ENCODE measurements at regions not wholly inside any gene's neighbourhood (a gene's known extent, or its start where the extent isn't known, plus 50 kb on each side); places are given as distances from the start of the nearest gene placed in this dataset.
A peak's percentile ranks its signal among the peaks of the same experiment; 100 is the strongest.
"Not testable (repeated sequence)": the region's sequence is repeated elsewhere in the genome, so short reads cannot be mapped to it uniquely, and the experiment has no call there.

GRCh38 chr1:104229860-104230259 is 480.2 kb downstream of the AMY1C start:
- Mint-ChIP-seq H3K36me3 (ENCODE audit: low read depth) (no peaks in the 10 kb centered on the region), H3K9me3 (no peaks in the 10 kb centered on the region), H3K27ac (no peak overlapping the region), H3K4me3 (no peak overlapping the region), H3K27me3 (ENCODE audit: low read depth) (no peaks in the 10 kb centered on the region), H3K4me1 (no peaks in the 10 kb centered on the region)
- TF ChIP-seq, protein P1, sequence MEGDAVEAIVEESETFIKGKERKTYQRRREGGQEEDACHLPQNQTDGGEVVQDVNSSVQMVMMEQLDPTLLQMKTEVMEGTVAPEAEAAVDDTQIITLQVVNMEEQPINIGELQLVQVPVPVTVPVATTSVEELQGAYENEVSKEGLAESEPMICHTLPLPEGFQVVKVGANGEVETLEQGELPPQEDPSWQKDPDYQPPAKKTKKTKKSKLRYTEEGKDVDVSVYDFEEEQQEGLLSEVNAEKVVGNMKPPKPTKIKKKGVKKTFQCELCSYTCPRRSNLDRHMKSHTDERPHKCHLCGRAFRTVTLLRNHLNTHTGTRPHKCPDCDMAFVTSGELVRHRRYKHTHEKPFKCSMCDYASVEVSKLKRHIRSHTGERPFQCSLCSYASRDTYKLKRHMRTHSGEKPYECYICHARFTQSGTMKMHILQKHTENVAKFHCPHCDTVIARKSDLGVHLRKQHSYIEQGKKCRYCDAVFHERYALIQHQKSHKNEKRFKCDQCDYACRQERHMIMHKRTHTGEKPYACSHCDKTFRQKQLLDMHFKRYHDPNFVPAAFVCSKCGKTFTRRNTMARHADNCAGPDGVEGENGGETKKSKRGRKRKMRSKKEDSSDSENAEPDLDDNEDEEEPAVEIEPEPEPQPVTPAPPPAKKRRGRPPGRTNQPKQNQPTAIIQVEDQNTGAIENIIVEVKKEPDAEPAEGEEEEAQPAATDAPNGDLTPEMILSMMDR (IDR thresholded peaks at IDR 0.05; ENCODE audit: unreplicated experiment in 3 of 3), result no peak

GRCh38 chr1:104231676-104232075 is 482.0 kb downstream of the AMY1C start:
- H3K27ac Mint-ChIP-seq, result no peak overlapping the region
- no peaks in the 10 kb centered on the region for H3K36me3 Mint-ChIP-seq (ENCODE audit: low read depth)
- H3K4me1 Mint-ChIP-seq, result no peaks in the 10 kb centered on the region
- H3K4me3 Mint-ChIP-seq, result no peak overlapping the region
- H3K27me3 Mint-ChIP-seq (ENCODE audit: low read depth), result no peaks in the 10 kb centered on the region
- H3K9me3 Mint-ChIP-seq, result no peaks in the 10 kb centered on the region
- TF ChIP-seq, protein P1 (IDR thresholded peaks at IDR 0.05; ENCODE audit: unreplicated experiment in 3 of 3), result no peak

GRCh38 chr1:104235141-104235540 is 485.4 kb downstream of the AMY1C start:
- Mint-ChIP-seq H3K4me1 (peaks cover 5% of the 10 kb centered on the region), H3K4me3 (no peak overlapping the region), H3K9me3 (no peaks in the 10 kb centered on the region), H3K27ac (no peak overlapping the region), H3K36me3 (ENCODE audit: low read depth) (no peaks in the 10 kb centered on the region), H3K27me3 (ENCODE audit: low read depth) (no peaks in the 10 kb centered on the region)
- TF ChIP-seq, protein P1 (IDR thresholded peaks at IDR 0.05; ENCODE audit: unreplicated experiment in 3 of 3), result no peak

- H3K4me3 Mint-ChIP-seq, result no peak overlapping the region
- TF ChIP-seq, protein P1 (IDR thresholded peaks at IDR 0.05; ENCODE audit: unreplicated experiment in 3 of 3), result no peak
- H3K9me3 Mint-ChIP-seq, result no peaks in the 10 kb centered on the region
- H3K4me1 Mint-ChIP-seq, result peaks cover 14% of the 10 kb centered on the region
- H3K36me3 Mint-ChIP-seq (ENCODE audit: low read depth), result no peaks in the 10 kb centered on the region
- H3K27me3 Mint-ChIP-seq (ENCODE audit: low read depth), result no peaks in the 10 kb centered on the region
- H3K27ac Mint-ChIP-seq, result peak overlapping the region in 1 of 3 experiments; percentile 65
Measured at GRCh38 chr1:104238991-104239390, 489.3 kb downstream of the AMY1C start.

DNA sequence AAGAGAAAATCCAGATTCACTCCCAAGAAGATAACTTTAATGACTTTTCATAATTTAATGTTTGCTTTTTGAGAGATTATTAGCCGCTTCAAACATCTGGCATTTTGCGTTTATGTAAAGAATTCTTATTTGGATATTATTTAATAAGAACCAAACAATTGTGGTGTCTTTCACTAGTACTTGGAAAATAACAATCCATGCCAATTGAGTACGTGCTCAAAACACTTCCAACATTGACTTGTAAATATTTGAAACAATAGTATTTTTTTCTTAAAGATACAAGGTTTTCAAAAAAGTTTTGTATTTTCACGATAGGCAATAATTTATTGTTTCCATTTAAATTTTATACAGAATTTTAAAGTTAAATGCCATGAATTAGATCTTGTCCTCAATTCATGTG is 498.7 kb downstream of the AMY1C start:
- Mint-ChIP-seq H3K9me3 (no peaks in the 10 kb centered on the region), H3K27ac (no peak overlapping the region), H3K4me3 (no peak overlapping the region), H3K4me1 (no peaks in the 10 kb centered on the region), H3K36me3 (ENCODE audit: low read depth) (no peaks in the 10 kb centered on the region), H3K27me3 (ENCODE audit: low read depth) (no peaks in the 10 kb centered on the region)
- TF ChIP-seq, protein P1 (IDR thresholded peaks at IDR 0.05; ENCODE audit: unreplicated experiment in 3 of 3), result no peak

DNA sequence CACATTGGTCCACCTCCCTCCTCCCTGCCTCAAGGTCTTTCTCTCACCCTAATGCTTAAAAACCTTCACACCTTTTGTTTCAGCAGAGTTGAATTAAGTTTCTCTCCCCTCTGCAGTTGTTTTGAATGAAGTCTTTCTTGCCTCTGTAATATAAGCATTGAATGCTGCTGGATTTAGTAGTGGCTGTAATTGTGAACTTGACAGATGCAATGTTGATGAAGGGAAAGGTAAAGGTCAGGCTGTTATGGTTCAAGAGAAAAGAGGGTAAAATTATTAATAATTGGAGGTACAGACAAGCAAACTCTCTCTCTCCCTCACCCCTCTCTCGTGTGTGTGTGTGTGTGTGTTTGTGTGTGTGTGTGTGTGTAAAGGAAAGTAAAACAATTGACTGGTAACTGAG is 509.8 kb downstream of the AMY1C start:
- no peaks in the 10 kb centered on the region for H3K27me3 Mint-ChIP-seq (ENCODE audit: low read depth)
- H3K27ac Mint-ChIP-seq, result no peak overlapping the region
- H3K4me1 Mint-ChIP-seq, result no peaks in the 10 kb centered on the region
- TF ChIP-seq, protein P1 (IDR thresholded peaks at IDR 0.05; ENCODE audit: unreplicated experiment in 3 of 3), result no peak
- H3K4me3 Mint-ChIP-seq, result no peak overlapping the region
- H3K9me3 Mint-ChIP-seq, result no peaks in the 10 kb centered on the region
- no peaks in the 10 kb centered on the region for H3K36me3 Mint-ChIP-seq (ENCODE audit: low read depth)

DNA sequence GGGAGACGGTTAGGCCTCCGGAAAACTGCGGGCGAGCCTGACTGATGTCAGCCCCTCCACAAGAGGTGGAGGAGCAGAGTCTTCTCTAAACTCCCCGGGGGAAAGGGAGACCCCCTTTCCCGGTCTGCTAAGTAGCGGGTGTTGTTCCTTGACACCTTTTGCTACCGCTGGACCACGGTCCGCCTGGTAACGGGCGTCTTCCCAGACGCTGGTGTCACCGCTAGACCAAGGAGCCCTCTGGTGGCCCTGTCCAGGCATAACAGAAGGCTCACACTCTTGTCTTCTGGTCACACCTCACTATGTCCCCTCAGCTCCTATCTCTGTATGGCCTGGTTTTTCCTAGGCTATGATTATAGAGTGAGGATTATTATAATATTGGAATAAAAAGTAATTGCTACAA is 513.4 kb downstream of the AMY1C start:
- not testable (repeated sequence) for H3K4me1 Mint-ChIP-seq

More for the DNA sequence above, 513.4 kb downstream of the AMY1C start:
- not testable (repeated sequence) for H3K36me3 Mint-ChIP-seq (ENCODE audit: low read depth); H3K4me3 Mint-ChIP-seq; H3K9me3 Mint-ChIP-seq; H3K27ac Mint-ChIP-seq; H3K27me3 Mint-ChIP-seq (ENCODE audit: low read depth)
